ENCODE measurements at regions not wholly inside any gene's neighbourhood (a gene's known extent, or its start where the extent isn't known, plus 50 kb on each side); places are given as distances from the start of the nearest gene placed in this dataset.
A peak's percentile ranks its signal among the peaks of the same experiment; 100 is the strongest.

GRCh38 chr2:150919901-150920300 lies 341.8 kb downstream of the RBM43 start:
- Histone ChIP-seq H3K27ac (ENCODE audit: low read depth, low read length) (no peak overlapping the region), H3K9ac (ENCODE audit: low read length in 5 of 5) (no peak overlapping the region), H3K4me1 (ENCODE audit: control insufficient read depth in 5 of 5, insufficient read depth in 5 of 5, low read length in 5 of 5) (no peaks in the 10 kb centered on the region), H3K9me3 (ENCODE audit: control insufficient read depth in 5 of 5, low read length in 5 of 5) (no peaks in the 10 kb centered on the region), H3K4me3 (ENCODE audit: low read depth in 1 of 5, low read length in 5 of 5) (no peak overlapping the region), H3K27me3 (ENCODE audit: control insufficient read depth in 5 of 5, insufficient read depth in 4 of 5, low read length in 5 of 5) (no peaks in the 10 kb centered on the region), H3K36me3 (ENCODE audit: control insufficient read depth in 5 of 5, insufficient read depth in 5 of 5, low read length in 5 of 5) (no peaks in the 10 kb centered on the region)

GRCh38 chr2:150917961-150918713 lies 343.5 kb downstream of the RBM43 start:
- Histone ChIP-seq H3K36me3 (ENCODE audit: control insufficient read depth in 5 of 5, insufficient read depth in 5 of 5, low read length in 5 of 5) (no peaks in the 10 kb centered on the region), H3K9ac (ENCODE audit: low read length in 5 of 5) (no peak overlapping the region), H3K27me3 (ENCODE audit: control insufficient read depth in 5 of 5, insufficient read depth in 4 of 5, low read length in 5 of 5) (no peaks in the 10 kb centered on the region), H3K4me3 (ENCODE audit: low read depth in 1 of 5, low read length in 5 of 5) (no peak overlapping the region), H3K27ac (ENCODE audit: low read depth, low read length) (no peak overlapping the region), H3K9me3 (ENCODE audit: control insufficient read depth in 5 of 5, low read length in 5 of 5) (no peaks in the 10 kb centered on the region), H3K4me1 (ENCODE audit: control insufficient read depth in 5 of 5, insufficient read depth in 5 of 5, low read length in 5 of 5) (no peaks in the 10 kb centered on the region)

DNA sequence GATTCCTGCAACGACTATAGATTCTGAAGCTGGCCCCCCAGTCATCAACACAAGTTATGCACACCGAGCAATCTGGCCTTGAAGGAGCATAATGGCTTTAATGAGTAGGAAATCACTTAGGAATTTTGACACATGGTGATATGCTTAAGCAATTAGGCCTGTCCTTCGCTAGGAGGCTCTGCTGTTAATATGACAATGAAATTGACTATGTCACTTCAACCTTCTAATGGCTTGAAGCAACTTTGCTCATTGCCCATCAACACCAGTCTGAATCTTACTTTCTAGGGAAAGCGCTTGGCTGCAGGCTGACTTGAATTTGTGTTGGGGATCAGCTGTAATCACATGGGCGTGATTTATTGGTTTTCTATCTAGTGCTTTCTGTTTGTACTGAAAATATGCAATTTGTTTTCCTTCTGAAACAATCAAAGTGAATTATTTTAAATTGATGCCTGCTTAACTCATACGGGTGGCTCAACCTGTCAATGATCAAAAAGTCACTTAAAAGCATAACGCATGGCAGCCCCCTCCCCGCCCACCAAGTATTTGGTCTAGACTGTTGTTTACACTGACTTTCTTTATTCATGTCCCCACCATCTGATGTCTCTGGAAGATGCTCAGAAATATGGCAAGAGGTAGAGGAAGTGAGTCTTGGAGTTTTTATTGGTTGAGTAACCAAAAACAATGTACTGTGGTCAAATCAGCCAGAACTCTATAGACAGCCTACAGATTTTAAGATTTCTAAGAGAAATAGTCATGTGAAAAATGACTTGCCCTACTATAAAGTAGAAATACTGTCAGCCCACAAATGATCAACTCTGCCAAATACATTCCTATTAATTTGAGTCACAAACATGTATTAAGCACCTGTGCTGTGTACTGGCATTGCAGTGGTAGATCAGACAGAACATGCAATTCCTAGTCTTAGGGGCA lies 344.9 kb downstream of the RBM43 start:
- Histone ChIP-seq H3K4me3 (ENCODE audit: low read depth in 1 of 5, low read length in 5 of 5) (no peak overlapping the region), H3K9ac (ENCODE audit: low read length in 5 of 5) (no peak overlapping the region), H3K27ac (ENCODE audit: low read depth, low read length) (no peak overlapping the region), H3K36me3 (ENCODE audit: control insufficient read depth in 5 of 5, insufficient read depth in 5 of 5, low read length in 5 of 5) (no peaks in the 10 kb centered on the region), H3K9me3 (ENCODE audit: control insufficient read depth in 5 of 5, low read length in 5 of 5) (no peaks in the 10 kb centered on the region), H3K4me1 (ENCODE audit: control insufficient read depth in 5 of 5, insufficient read depth in 5 of 5, low read length in 5 of 5) (peaks cover 0 to 7% (median 5%) of the 10 kb centered on the region in 5 donors), H3K27me3 (ENCODE audit: control insufficient read depth in 5 of 5, insufficient read depth in 4 of 5, low read length in 5 of 5) (no peaks in the 10 kb centered on the region)

DNA sequence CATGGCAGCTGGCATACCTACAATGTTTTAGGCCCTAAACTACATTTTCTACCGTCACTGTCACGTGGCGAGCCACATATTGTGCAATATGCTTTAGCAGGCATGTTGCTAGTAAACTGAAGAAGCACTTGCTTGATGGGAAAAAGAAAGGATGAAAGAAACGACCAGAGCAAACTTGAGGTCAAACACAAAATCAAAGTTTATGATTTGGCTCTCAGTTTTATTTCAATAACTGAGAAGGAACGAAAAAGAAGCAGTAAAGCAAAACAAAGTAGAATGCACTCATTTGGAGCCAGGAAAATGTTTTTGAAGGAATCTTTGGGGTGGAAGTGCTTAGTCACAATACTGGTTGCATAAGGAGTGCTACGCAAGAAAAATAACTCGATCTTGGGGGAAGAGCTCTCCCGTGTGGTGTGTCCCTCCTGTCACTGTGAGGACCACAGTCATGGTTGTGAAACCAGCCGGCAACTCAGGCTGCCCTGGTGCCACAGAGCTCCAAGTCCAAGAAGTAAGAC lies 349.8 kb downstream of the RBM43 start:
- Histone ChIP-seq H3K9me3 (ENCODE audit: control insufficient read depth in 5 of 5, low read length in 5 of 5) (no peaks in the 10 kb centered on the region), H3K4me3 (ENCODE audit: low read depth in 1 of 5, low read length in 5 of 5) (peak overlapping the region in 3 of 5 donors; percentile 12 to 31 (median 12)), H3K27me3 (ENCODE audit: control insufficient read depth in 5 of 5, insufficient read depth in 4 of 5, low read length in 5 of 5) (no peaks in the 10 kb centered on the region), H3K9ac (ENCODE audit: low read length in 5 of 5) (peak overlapping the region in 3 of 5 donors; percentile 24 to 67 (median 47)), H3K4me1 (ENCODE audit: control insufficient read depth in 5 of 5, insufficient read depth in 5 of 5, low read length in 5 of 5) (peaks cover 0 to 8% (median 5%) of the 10 kb centered on the region in 5 donors), H3K27ac (ENCODE audit: low read depth, low read length) (peak overlapping the region; percentile 85), H3K36me3 (ENCODE audit: control insufficient read depth in 5 of 5, insufficient read depth in 5 of 5, low read length in 5 of 5) (no peaks in the 10 kb centered on the region)

DNA sequence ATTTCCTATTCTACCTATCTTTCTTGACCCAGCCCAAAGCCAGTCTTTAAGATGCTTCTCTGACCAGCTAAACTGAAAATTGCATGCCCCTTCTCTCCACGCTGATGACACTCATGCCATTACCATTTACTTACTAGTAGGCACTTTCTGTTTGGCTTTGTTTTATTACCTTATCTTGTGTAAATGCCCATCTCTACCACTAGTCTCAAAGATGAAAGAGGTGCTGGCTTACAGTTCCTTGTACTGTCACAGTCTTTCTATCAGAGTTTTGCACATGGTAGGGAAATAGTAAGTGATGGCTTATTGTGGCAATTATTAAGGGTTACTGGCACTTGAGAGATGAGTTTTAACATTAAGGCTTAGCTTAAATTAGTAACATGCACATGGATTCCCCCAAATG lies 352.1 kb downstream of the RBM43 start:
- H3K4me3 ChIP-seq (ENCODE audit: low read depth in 1 of 5, low read length in 5 of 5): no peak overlapping the region
- H3K9me3 ChIP-seq (ENCODE audit: control insufficient read depth in 5 of 5, low read length in 5 of 5): no peaks in the 10 kb centered on the region
- H3K27me3 ChIP-seq (ENCODE audit: control insufficient read depth in 5 of 5, insufficient read depth in 4 of 5, low read length in 5 of 5): no peaks in the 10 kb centered on the region
- no peak overlapping the region for H3K9ac ChIP-seq (ENCODE audit: low read length in 5 of 5)
- H3K36me3 ChIP-seq (ENCODE audit: control insufficient read depth in 5 of 5, insufficient read depth in 5 of 5, low read length in 5 of 5): no peaks in the 10 kb centered on the region
- peaks cover 0 to 8% (median 5%) of the 10 kb centered on the region in 5 donors for H3K4me1 ChIP-seq (ENCODE audit: control insufficient read depth in 5 of 5, insufficient read depth in 5 of 5, low read length in 5 of 5)
- no peak overlapping the region for H3K27ac ChIP-seq (ENCODE audit: low read depth, low read length)

- no peaks in the 10 kb centered on the region for H3K36me3 ChIP-seq (ENCODE audit: control insufficient read depth in 5 of 5, insufficient read depth in 5 of 5, low read length in 5 of 5)
- no peak overlapping the region for H3K4me3 ChIP-seq (ENCODE audit: low read depth in 1 of 5, low read length in 5 of 5)
- no peaks in the 10 kb centered on the region for H3K9me3 ChIP-seq (ENCODE audit: control insufficient read depth in 5 of 5, low read length in 5 of 5)
- H3K9ac ChIP-seq (ENCODE audit: low read length in 5 of 5): no peak overlapping the region
- no peaks in the 10 kb centered on the region for H3K27me3 ChIP-seq (ENCODE audit: control insufficient read depth in 5 of 5, insufficient read depth in 4 of 5, low read length in 5 of 5)
- H3K4me1 ChIP-seq (ENCODE audit: control insufficient read depth in 5 of 5, insufficient read depth in 5 of 5, low read length in 5 of 5): peaks cover 0 to 8% (median 5%) of the 10 kb centered on the region in 5 donors
- H3K27ac ChIP-seq (ENCODE audit: low read depth, low read length): no peak overlapping the region
These were observed 352.6 kb downstream of the RBM43 start for GRCh38 chr2:150909090-150909489.

- Histone ChIP-seq H3K9ac (ENCODE audit: low read length in 5 of 5) (no peak overlapping the region), H3K27ac (ENCODE audit: low read depth, low read length) (no peak overlapping the region), H3K36me3 (ENCODE audit: control insufficient read depth in 5 of 5, insufficient read depth in 5 of 5, low read length in 5 of 5) (no peaks in the 10 kb centered on the region), H3K9me3 (ENCODE audit: control insufficient read depth in 5 of 5, low read length in 5 of 5) (no peaks in the 10 kb centered on the region), H3K4me3 (ENCODE audit: low read depth in 1 of 5, low read length in 5 of 5) (no peak overlapping the region), H3K27me3 (ENCODE audit: control insufficient read depth in 5 of 5, insufficient read depth in 4 of 5, low read length in 5 of 5) (no peaks in the 10 kb centered on the region), H3K4me1 (ENCODE audit: control insufficient read depth in 5 of 5, insufficient read depth in 5 of 5, low read length in 5 of 5) (peaks cover 0 to 8% (median 5%) of the 10 kb centered on the region in 5 donors)
These were observed 354.2 kb downstream of the RBM43 start for GRCh38 chr2:150907466-150907865.

DNA sequence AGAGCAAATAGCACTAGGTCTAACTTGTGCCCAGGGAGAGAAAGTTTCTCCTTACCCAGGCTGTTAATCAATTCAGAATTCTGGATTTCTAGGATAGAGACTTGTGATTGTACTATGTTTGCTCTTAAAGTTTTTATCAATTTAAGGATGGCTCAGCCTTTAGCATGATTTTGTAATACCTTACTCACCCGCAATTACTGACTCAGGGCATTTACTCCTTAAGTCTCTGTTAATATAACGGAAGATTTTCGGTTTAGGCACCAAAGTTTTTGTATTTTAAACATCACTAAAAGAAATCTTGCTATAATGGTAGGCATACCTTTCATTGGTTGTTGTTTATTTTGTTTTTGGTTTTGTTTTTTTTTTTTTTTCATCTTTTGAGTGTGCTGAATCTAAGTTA lies 358.2 kb downstream of the RBM43 start:
- Histone ChIP-seq H3K27ac (ENCODE audit: low read depth, low read length) (no peak overlapping the region), H3K36me3 (ENCODE audit: control insufficient read depth in 5 of 5, insufficient read depth in 5 of 5, low read length in 5 of 5) (no peaks in the 10 kb centered on the region), H3K4me1 (ENCODE audit: control insufficient read depth in 5 of 5, insufficient read depth in 5 of 5, low read length in 5 of 5) (no peaks in the 10 kb centered on the region), H3K4me3 (ENCODE audit: low read depth in 1 of 5, low read length in 5 of 5) (no peak overlapping the region), H3K9me3 (ENCODE audit: control insufficient read depth in 5 of 5, low read length in 5 of 5) (peaks cover 3 to 25% (median 17%) of the 10 kb centered on the region in 5 donors), H3K9ac (ENCODE audit: low read length in 5 of 5) (no peak overlapping the region), H3K27me3 (ENCODE audit: control insufficient read depth in 5 of 5, insufficient read depth in 4 of 5, low read length in 5 of 5) (no peaks in the 10 kb centered on the region)

GRCh38 chr2:150903055-150903454 lies 358.6 kb downstream of the RBM43 start:
- Histone ChIP-seq H3K27ac (ENCODE audit: low read depth, low read length) (no peak overlapping the region), H3K4me1 (ENCODE audit: control insufficient read depth in 5 of 5, insufficient read depth in 5 of 5, low read length in 5 of 5) (no peaks in the 10 kb centered on the region)

DNA sequence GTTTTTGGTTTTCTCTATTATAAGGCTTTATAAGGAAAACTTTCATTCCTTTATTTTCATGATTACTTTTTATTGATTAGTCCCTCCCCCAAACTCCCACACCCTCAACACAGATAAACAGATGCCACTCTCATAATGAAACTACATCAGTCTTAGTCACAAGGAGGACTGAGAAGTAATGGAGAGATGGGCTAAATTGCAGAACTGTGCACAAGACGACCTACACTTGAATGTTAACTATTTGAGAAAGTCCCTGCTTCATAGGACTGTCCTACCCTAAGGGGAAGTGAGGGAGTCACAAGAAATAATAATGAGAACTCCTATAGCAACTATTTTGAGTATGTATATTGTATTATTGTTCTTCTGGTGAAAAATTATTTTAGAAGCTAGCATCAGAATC lies 360.8 kb downstream of the RBM43 start:
- Histone ChIP-seq H3K27ac (ENCODE audit: low read depth, low read length) (no peak overlapping the region), H3K4me1 (ENCODE audit: control insufficient read depth in 5 of 5, insufficient read depth in 5 of 5, low read length in 5 of 5) (no peaks in the 10 kb centered on the region), H3K4me3 (ENCODE audit: low read depth in 1 of 5, low read length in 5 of 5) (no peak overlapping the region), H3K27me3 (ENCODE audit: control insufficient read depth in 5 of 5, insufficient read depth in 4 of 5, low read length in 5 of 5) (no peaks in the 10 kb centered on the region), H3K9ac (ENCODE audit: low read length in 5 of 5) (no peak overlapping the region), H3K9me3 (ENCODE audit: control insufficient read depth in 5 of 5, low read length in 5 of 5) (peaks cover 3 to 32% (median 17%) of the 10 kb centered on the region in 5 donors), H3K36me3 (ENCODE audit: control insufficient read depth in 5 of 5, insufficient read depth in 5 of 5, low read length in 5 of 5) (no peaks in the 10 kb centered on the region)

More at GRCh38 chr2:150903055-150903454, 358.6 kb downstream of the RBM43 start:
- H3K36me3 ChIP-seq (ENCODE audit: control insufficient read depth in 5 of 5, insufficient read depth in 5 of 5, low read length in 5 of 5): no peaks in the 10 kb centered on the region
- H3K27me3 ChIP-seq (ENCODE audit: control insufficient read depth in 5 of 5, insufficient read depth in 4 of 5, low read length in 5 of 5): no peaks in the 10 kb centered on the region
- H3K9me3 ChIP-seq (ENCODE audit: control insufficient read depth in 5 of 5, low read length in 5 of 5): peaks cover 3 to 29% (median 17%) of the 10 kb centered on the region in 5 donors
- no peak overlapping the region for H3K4me3 ChIP-seq (ENCODE audit: low read depth in 1 of 5, low read length in 5 of 5)
- no peak overlapping the region for H3K9ac ChIP-seq (ENCODE audit: low read length in 5 of 5)
